ENCODE measurements at regions not wholly inside any gene's neighbourhood (a gene's known extent, or its start where the extent isn't known, plus 50 kb on each side); places are given as distances from the start of the nearest gene placed in this dataset.

GRCh38 chr1:60184521-60184920 is 111.0 kb upstream of the C1orf87 start:
- no peak overlapping the region for H3K4me3 Mint-ChIP-seq
- DNase-seq = no peak
- peaks cover 7% of the 10 kb centered on the region for H3K27me3 Mint-ChIP-seq
- peaks cover 15% of the 10 kb centered on the region for H3K9me3 Mint-ChIP-seq
- no peak overlapping the region for H3K27ac Mint-ChIP-seq
- no peaks in the 10 kb centered on the region for H3K4me1 Mint-ChIP-seq
- no peaks in the 10 kb centered on the region for H3K36me3 Mint-ChIP-seq

GRCh38 chr1:60173729-60174505 is 100.3 kb upstream of the C1orf87 start:
- Mint-ChIP-seq H3K36me3 (no peaks in the 10 kb centered on the region), H3K27me3 (no peaks in the 10 kb centered on the region), H3K4me1 (no peaks in the 10 kb centered on the region), H3K27ac (no peak overlapping the region), H3K4me3 (no peak overlapping the region), H3K9me3 (peaks cover 1% of the 10 kb centered on the region)
- no peak for DNase-seq

GRCh38 chr1:60173006-60173405 is 99.4 kb upstream of the C1orf87 start:
- Mint-ChIP-seq H3K27ac (no peak overlapping the region), H3K27me3 (no peaks in the 10 kb centered on the region), H3K9me3 (peaks cover 1% of the 10 kb centered on the region), H3K4me3 (no peak overlapping the region), H3K36me3 (no peaks in the 10 kb centered on the region), H3K4me1 (no peaks in the 10 kb centered on the region)
- no peak for DNase-seq

GRCh38 chr1:60171801-60172200 is 98.2 kb upstream of the C1orf87 start:
- Mint-ChIP-seq H3K4me3 (no peak overlapping the region), H3K36me3 (no peaks in the 10 kb centered on the region), H3K4me1 (no peaks in the 10 kb centered on the region), H3K9me3 (peaks cover 1% of the 10 kb centered on the region), H3K27ac (no peak overlapping the region), H3K27me3 (no peaks in the 10 kb centered on the region)
- no peak for DNase-seq

GRCh38 chr1:60170709-60171108 is 97.1 kb upstream of the C1orf87 start:
- Mint-ChIP-seq H3K4me3 (no peak overlapping the region), H3K9me3 (peaks cover 1% of the 10 kb centered on the region), H3K4me1 (no peaks in the 10 kb centered on the region), H3K27me3 (no peaks in the 10 kb centered on the region), H3K27ac (no peak overlapping the region), H3K36me3 (no peaks in the 10 kb centered on the region)
- no peak for DNase-seq

GRCh38 chr1:60169206-60169605 is 95.6 kb upstream of the C1orf87 start:
- Mint-ChIP-seq H3K27ac (no peak overlapping the region), H3K36me3 (no peaks in the 10 kb centered on the region), H3K9me3 (peaks cover 1% of the 10 kb centered on the region), H3K4me1 (no peaks in the 10 kb centered on the region), H3K27me3 (no peaks in the 10 kb centered on the region), H3K4me3 (no peak overlapping the region)
- no peak for DNase-seq

GRCh38 chr1:60162936-60163335 is 89.4 kb upstream of the C1orf87 start:
- no peaks in the 10 kb centered on the region for H3K9me3 Mint-ChIP-seq
- no peaks in the 10 kb centered on the region for H3K36me3 Mint-ChIP-seq
- H3K4me3 Mint-ChIP-seq = no peak overlapping the region
- H3K27me3 Mint-ChIP-seq = peaks cover 4% of the 10 kb centered on the region
- no peaks in the 10 kb centered on the region for H3K4me1 Mint-ChIP-seq
- no peak for DNase-seq
- H3K27ac Mint-ChIP-seq = no peak overlapping the region

GRCh38 chr1:60160141-60160540 is 86.6 kb upstream of the C1orf87 start:
- Mint-ChIP-seq H3K9me3 (no peaks in the 10 kb centered on the region), H3K4me3 (no peak overlapping the region), H3K27me3 (peaks cover 4% of the 10 kb centered on the region), H3K36me3 (no peaks in the 10 kb centered on the region), H3K27ac (no peak overlapping the region), H3K4me1 (no peaks in the 10 kb centered on the region)
- no peak for DNase-seq

GRCh38 chr1:60156371-60156770 is 82.8 kb upstream of the C1orf87 start:
- Mint-ChIP-seq H3K4me1 (no peaks in the 10 kb centered on the region), H3K36me3 (no peaks in the 10 kb centered on the region), H3K4me3 (no peak overlapping the region), H3K27ac (no peak overlapping the region), H3K9me3 (no peaks in the 10 kb centered on the region), H3K27me3 (peaks cover 3% of the 10 kb centered on the region)
- DNase-seq = no peak

GRCh38 chr1:60153961-60154360 is 80.4 kb upstream of the C1orf87 start:
- no peak for DNase-seq
- H3K4me1 Mint-ChIP-seq = no peaks in the 10 kb centered on the region

GRCh38 chr1:60152891-60153290 is 79.3 kb upstream of the C1orf87 start:
- H3K36me3 Mint-ChIP-seq = no peaks in the 10 kb centered on the region
- no peak overlapping the region for H3K4me3 Mint-ChIP-seq
- peaks cover 15% of the 10 kb centered on the region for H3K27me3 Mint-ChIP-seq
- H3K27ac Mint-ChIP-seq = no peak overlapping the region
- DNase-seq = no peak
- no peaks in the 10 kb centered on the region for H3K4me1 Mint-ChIP-seq
- H3K9me3 Mint-ChIP-seq = no peaks in the 10 kb centered on the region

More at GRCh38 chr1:60153961-60154360, 80.4 kb upstream of the C1orf87 start:
- H3K27ac Mint-ChIP-seq = no peak overlapping the region
- no peaks in the 10 kb centered on the region for H3K36me3 Mint-ChIP-seq
- H3K9me3 Mint-ChIP-seq = no peaks in the 10 kb centered on the region
- H3K27me3 Mint-ChIP-seq = peaks cover 10% of the 10 kb centered on the region
- no peak overlapping the region for H3K4me3 Mint-ChIP-seq

GRCh38 chr1:60151311-60151710 is 77.7 kb upstream of the C1orf87 start:
- Mint-ChIP-seq H3K4me3 (no peak overlapping the region), H3K9me3 (no peaks in the 10 kb centered on the region), H3K4me1 (no peaks in the 10 kb centered on the region), H3K36me3 (no peaks in the 10 kb centered on the region), H3K27ac (no peak overlapping the region), H3K27me3 (peaks cover 15% of the 10 kb centered on the region)
- no peak for DNase-seq

- DNase-seq = no peak
- H3K4me1 Mint-ChIP-seq = no peaks in the 10 kb centered on the region
- no peaks in the 10 kb centered on the region for H3K9me3 Mint-ChIP-seq
- H3K36me3 Mint-ChIP-seq = no peaks in the 10 kb centered on the region
- H3K4me3 Mint-ChIP-seq = no peak overlapping the region
- H3K27me3 Mint-ChIP-seq = peaks cover 15% of the 10 kb centered on the region
- no peak overlapping the region for H3K27ac Mint-ChIP-seq
Measured at GRCh38 chr1:60149251-60149650, 75.7 kb upstream of the C1orf87 start.

GRCh38 chr1:60146884-60147283 is 73.3 kb upstream of the C1orf87 start:
- no peak for DNase-seq
- H3K36me3 Mint-ChIP-seq = no peaks in the 10 kb centered on the region
- H3K9me3 Mint-ChIP-seq = no peaks in the 10 kb centered on the region
- no peak overlapping the region for H3K27ac Mint-ChIP-seq
- H3K27me3 Mint-ChIP-seq = peaks cover 15% of the 10 kb centered on the region
- H3K4me1 Mint-ChIP-seq = no peaks in the 10 kb centered on the region
- no peak overlapping the region for H3K4me3 Mint-ChIP-seq

- no peaks in the 10 kb centered on the region for H3K4me1 Mint-ChIP-seq
- no peaks in the 10 kb centered on the region for H3K9me3 Mint-ChIP-seq
- no peak overlapping the region for H3K27ac Mint-ChIP-seq
- H3K4me3 Mint-ChIP-seq = no peak overlapping the region
- no peak for DNase-seq
- H3K27me3 Mint-ChIP-seq = peaks cover 13% of the 10 kb centered on the region
- H3K36me3 Mint-ChIP-seq = no peaks in the 10 kb centered on the region
Measured at GRCh38 chr1:60145771-60146170, 72.2 kb upstream of the C1orf87 start.

GRCh38 chr1:60141743-60142142 is 68.2 kb upstream of the C1orf87 start:
- Mint-ChIP-seq H3K27me3 (no peaks in the 10 kb centered on the region), H3K27ac (no peak overlapping the region), H3K4me3 (no peak overlapping the region), H3K9me3 (no peaks in the 10 kb centered on the region), H3K4me1 (no peaks in the 10 kb centered on the region), H3K36me3 (no peaks in the 10 kb centered on the region)
- no peak for DNase-seq
